BE2C (cell line): ENCODE measurements at regions not wholly inside any gene's neighbourhood (a gene's known extent, or its start where the extent isn't known, plus 50 kb on each side); places are given as distances from the start of the nearest gene placed in this dataset.

Source experiments
- DNase-seq: peaks from one replicate; pipeline ENCODE4 v3.0.0-alpha.2; 2020
- H3K27me3 ChIP-seq: fragments of 250-450 bp; sonication (Bioruptor Pico); 2 replicates; pipeline ENCODE4 v1.5.1; 2020; ENCODE audit warnings: mild to moderate bottlenecking
- H3K36me3 ChIP-seq: fragments of 250-450 bp; sonication (Bioruptor Pico); 2 replicates; pipeline ENCODE4 v1.5.1; 2020; ENCODE audit warnings: mild to moderate bottlenecking
- H3K4me1 ChIP-seq: fragments of 250-450 bp; sonication (Bioruptor Pico); 2 replicates; pipeline ENCODE4 v1.5.1; 2020
- H3K4me3 ChIP-seq: 2 replicates; pipeline ENCODE4 v1.5.1; 2011; ENCODE audit warnings: low read depth, low read length
- H3K9me3 ChIP-seq: fragments of 250-450 bp; sonication (Bioruptor Pico); 2 replicates; pipeline ENCODE4 v1.5.1; 2020
- CTCF ChIP-seq: IDR thresholded peaks from 2 replicates; pipeline ENCODE4 v1.5.1; 2012; ENCODE audit warnings: mild to moderate bottlenecking, low read depth, low read length

- no peaks in the 10 kb centered on the region for H3K4me1 ChIP-seq
- no peaks in the 10 kb centered on the region for H3K36me3 ChIP-seq
- TF ChIP-seq CTCF, result no peak
- H3K4me3 ChIP-seq, result no peak overlapping the region
- no peak for DNase-seq
- peaks cover 5% of the 10 kb centered on the region for H3K27me3 ChIP-seq
- H3K9me3 ChIP-seq, result no peaks in the 10 kb centered on the region
These were observed 170.5 kb upstream of the CAMK1G start for GRCh38 chr1:209413062-209413461.

- no peak overlapping the region for H3K4me3 ChIP-seq
- no peak for TF ChIP-seq CTCF
- H3K4me1 ChIP-seq, result no peaks in the 10 kb centered on the region
- H3K27me3 ChIP-seq, result peaks cover 4% of the 10 kb centered on the region
- H3K36me3 ChIP-seq, result no peaks in the 10 kb centered on the region
- no peaks in the 10 kb centered on the region for H3K9me3 ChIP-seq
- DNase-seq, result no peak
These were observed 168.6 kb upstream of the CAMK1G start for GRCh38 chr1:209414803-209415329.

GRCh38 chr1:209416039-209416438 is 167.5 kb upstream of the CAMK1G start:
- TF ChIP-seq CTCF, result no peak
- Histone ChIP-seq H3K9me3 (no peaks in the 10 kb centered on the region), H3K4me1 (no peaks in the 10 kb centered on the region; the same call in 1 of the 2 replicates), H3K4me3 (no peak overlapping the region), H3K36me3 (no peaks in the 10 kb centered on the region), H3K27me3 (peaks cover 4% of the 10 kb centered on the region)
- DNase-seq, result no peak

- no peak for DNase-seq
- peaks cover 4% of the 10 kb centered on the region for H3K27me3 ChIP-seq
- H3K4me1 ChIP-seq, result no peaks in the 10 kb centered on the region; the same call in 1 of the 2 replicates
These were observed 166.8 kb upstream of the CAMK1G start for GRCh38 chr1:209416716-209417115.

GRCh38 chr1:209417761-209418160 is 165.8 kb upstream of the CAMK1G start:
- no peaks in the 10 kb centered on the region for H3K9me3 ChIP-seq
- no peak for TF ChIP-seq CTCF

More at GRCh38 chr1:209416716-209417115, 166.8 kb upstream of the CAMK1G start:
- Histone ChIP-seq H3K4me3 (no peak overlapping the region), H3K9me3 (no peaks in the 10 kb centered on the region), H3K36me3 (no peaks in the 10 kb centered on the region)
- no peak for TF ChIP-seq CTCF

GRCh38 chr1:209420276-209420675 is 163.2 kb upstream of the CAMK1G start:
- no peaks in the 10 kb centered on the region for H3K36me3 ChIP-seq
- H3K4me3 ChIP-seq, result no peak overlapping the region
- no peak for DNase-seq
- no peaks in the 10 kb centered on the region; the same call in 1 of the 2 replicates for H3K4me1 ChIP-seq
- H3K27me3 ChIP-seq, result no peaks in the 10 kb centered on the region
- TF ChIP-seq CTCF, result no peak
- H3K9me3 ChIP-seq, result no peaks in the 10 kb centered on the region

More at GRCh38 chr1:209417761-209418160, 165.8 kb upstream of the CAMK1G start:
- no peak for DNase-seq
- Histone ChIP-seq H3K36me3 (no peaks in the 10 kb centered on the region), H3K27me3 (no peaks in the 10 kb centered on the region; the same call in 1 of the 2 replicates), H3K4me1 (no peaks in the 10 kb centered on the region; the same call in 1 of the 2 replicates), H3K4me3 (no peak overlapping the region)
